Stimulated activated CD8-positive, alpha-beta memory T cell treated with anti-CD3 and anti-CD28 coated beads, Interleukin-4, amount 100 ng/mL, for 48 hours (primary cell): ENCODE measurements at regions not wholly inside any gene's neighbourhood (a gene's known extent, or its start where the extent isn't known, plus 50 kb on each side); places are given as distances from the start of the nearest gene placed in this dataset.
"Not testable (repeated sequence)": the region's sequence is repeated elsewhere in the genome, so short reads cannot be mapped to it uniquely, and the experiment has no call there.

ENCODE experiments used
- DNase-seq: peaks from one replicate; pipeline ENCODE4 v3.0.0-alpha.2; 2020

DNA sequence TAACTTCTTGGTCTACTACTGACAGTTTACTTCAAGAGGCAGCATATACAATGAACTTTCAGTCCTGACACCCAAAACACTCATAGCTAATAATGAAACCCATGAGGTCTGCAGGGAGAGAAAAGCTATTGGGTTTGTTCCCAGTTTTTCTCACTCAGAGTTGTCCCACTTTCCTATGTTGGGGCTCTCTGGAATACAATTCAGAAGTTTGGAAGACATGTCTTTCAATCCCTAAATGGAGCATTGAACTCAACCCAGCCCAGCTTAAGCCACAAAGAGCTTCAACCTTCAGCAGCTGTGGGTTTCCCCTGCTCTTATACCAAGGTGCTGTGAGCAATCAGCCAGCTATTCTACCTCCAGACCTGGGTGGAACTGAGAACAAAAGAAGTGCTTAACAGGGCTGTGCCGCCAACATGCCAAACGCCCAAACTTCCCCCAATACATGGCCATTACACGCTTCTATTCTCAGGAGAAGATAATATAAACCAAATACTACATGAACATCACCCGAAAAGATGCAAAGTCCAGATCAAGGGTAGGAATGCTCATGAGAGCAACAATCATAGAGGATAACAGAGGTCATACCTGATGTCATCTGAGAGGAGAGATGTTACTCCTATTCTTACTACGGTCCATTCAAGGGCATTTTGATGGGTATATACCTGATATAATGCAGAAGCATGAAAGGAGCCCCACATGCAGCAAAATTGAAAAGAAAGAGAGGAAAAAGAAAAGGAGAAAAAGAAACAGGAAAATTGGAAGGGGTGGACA, 131.2 kb upstream of the TGFBR2 start:
- peak; percentile 35 for DNase-seq

DNA sequence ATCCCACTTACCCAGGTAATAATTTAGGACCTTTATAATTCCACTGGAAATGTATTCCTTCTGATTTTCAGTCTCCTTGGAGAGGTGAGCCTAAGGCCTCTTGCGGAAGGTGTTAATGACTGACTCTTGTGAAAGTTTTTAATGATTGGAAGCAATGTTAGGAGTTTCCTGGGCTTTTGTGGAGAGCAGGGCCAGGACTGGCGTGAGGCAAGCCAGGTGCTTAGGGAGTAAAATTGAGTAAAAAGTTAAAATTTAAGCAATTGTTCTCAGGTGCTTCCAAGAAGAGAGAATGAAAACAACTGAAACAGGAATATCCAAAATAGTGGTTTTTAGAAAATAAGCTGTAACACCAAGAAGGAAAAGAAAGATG, 130.6 kb upstream of the TGFBR2 start:
- DNase-seq: no peak

DNA sequence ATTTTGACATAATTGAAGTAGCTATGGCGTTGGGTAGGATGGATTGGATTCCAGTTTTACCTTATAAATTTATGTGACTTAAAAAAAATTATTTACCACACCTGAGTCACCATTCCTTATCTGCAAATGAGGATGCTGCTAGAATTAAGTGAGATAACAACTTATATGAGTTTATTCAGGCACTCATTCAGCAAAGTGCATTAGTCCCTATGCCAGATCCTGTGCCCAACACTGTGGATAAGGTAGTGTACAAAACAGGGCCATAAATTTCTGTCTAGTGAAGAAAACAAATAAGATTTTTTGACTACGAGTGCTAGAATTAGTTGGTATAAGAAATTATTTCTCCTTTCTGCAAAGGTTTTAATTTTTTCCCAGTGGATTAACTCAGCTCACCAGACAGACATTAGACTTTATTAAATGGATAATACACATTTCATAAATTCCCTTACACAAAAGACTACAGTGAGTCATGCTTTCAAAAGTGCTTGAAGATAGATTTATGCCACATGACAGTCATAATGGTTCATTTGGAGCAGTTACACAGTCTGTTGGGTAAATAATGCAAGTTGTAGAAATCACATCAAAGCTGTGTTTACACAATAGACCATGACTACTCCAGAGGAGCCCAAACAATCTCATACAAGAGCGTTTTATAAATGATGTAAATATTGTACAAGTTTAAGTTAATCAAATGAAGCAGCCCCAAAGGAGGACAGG, 129.9 kb upstream of the TGFBR2 start:
- no peak for DNase-seq

DNA sequence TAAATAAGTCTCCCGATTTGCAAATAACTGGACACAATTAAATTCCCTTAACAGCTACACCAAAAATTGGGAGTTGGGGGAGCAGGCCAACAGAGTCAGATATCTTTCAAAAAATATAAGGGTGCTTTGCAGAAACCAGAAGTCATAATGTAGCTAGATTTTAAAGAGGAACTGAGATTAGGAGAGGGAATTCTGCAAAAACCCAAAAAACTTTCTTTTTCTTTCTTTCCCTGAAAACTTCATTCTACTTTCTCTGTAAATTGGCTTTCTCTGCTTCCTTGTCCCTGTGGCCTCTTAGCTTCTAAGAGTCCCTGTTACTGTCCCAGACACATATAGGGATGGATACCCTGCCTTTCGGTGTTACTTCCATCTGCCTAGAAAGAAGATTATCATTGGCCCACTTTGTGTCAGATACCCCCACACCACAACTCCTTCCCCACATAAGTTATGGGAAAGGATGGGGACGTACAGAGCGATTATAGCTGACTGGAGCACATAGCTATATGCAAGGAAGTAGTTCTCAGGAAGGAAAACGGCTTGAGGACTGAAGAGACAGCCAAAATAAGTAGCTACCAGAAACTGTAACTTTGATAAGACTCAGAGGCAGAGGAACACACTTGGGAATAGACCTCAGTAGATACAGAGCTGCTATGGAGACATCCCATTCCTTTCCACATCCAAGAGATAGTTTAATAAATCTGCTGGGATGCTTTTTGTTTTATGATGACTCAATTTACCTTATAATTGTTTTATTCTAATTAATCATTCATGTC, 129.1 kb upstream of the TGFBR2 start:
- no peak for DNase-seq

DNA sequence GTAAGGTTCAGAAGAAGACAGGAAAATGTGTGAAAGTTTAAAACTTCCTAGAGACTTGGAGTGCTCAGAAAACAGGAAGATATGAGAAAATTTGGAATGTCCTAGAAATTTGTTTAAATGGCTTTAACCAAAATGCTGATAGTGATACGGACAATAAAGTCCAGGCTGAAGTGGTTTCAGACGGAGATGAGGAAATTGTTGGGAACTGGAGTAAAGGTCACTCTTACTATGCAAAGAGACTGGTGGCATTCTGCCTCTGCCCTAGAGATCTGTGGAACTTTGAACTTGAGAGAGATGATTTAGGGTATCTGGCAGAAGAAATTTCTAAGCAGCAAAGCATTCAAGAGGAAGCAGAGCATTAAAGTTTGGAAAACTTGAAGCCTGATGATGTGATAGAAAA, 126.7 kb upstream of the TGFBR2 start:
- not testable (repeated sequence) for DNase-seq

DNA sequence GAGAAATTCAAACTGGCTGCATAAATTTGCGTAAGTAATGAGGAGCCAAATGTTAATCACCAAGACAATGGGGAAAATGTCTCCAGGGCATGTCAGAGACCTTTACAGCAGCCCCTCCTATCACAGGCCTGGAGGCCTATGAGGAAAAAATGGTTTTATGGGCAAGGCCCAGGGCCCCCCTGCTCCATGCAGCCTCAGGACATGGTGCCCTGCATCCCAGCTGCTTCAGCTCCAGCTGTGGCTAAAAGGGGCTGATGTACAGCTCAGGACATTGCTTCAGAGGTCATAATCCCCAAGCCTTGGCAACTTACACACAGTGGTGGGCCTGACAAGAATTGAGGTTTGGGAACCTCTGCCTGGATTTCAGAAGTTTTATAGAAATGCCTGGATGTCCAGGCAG, 126.2 kb upstream of the TGFBR2 start:
- DNase-seq: not testable (repeated sequence)

DNA sequence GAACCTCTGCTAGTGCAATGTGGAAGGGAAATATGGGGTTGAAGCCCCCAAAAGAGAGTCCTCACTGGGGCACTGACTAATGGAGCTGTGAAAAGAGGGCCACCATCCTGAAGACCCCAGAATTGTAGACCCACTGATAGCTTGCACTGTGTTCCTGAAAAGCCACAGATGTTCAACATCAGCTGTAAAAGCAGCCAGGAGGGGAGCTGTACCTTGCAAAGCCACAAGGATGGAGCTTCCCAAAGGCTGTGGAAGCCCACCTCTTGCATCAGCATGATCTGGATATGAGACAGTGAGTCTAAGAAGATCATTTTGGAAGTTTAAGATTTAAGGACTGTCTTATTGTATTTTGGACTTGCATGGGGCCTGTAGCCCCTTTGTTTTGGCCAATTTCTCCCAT, 125.8 kb upstream of the TGFBR2 start:
- no peak for DNase-seq

DNA sequence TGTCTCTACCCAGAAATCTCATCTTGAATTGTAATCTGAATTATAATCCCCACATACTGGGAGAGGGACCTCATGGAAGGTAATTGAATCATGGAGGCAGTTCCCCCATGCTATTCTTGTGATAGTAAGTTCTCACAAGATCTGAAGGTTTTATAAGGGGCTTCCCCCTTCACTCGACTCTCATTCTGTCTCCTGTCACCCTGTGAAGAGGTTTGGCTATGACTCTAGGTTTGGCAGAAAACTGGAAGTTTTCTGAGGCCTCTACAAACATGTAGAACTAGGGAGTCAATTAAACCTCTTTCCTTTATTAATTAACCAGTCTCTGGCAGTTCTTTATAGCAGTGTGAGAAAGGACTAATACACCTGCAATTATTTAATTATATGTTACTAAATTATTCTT, 125.2 kb upstream of the TGFBR2 start:
- no peak for DNase-seq

DNA sequence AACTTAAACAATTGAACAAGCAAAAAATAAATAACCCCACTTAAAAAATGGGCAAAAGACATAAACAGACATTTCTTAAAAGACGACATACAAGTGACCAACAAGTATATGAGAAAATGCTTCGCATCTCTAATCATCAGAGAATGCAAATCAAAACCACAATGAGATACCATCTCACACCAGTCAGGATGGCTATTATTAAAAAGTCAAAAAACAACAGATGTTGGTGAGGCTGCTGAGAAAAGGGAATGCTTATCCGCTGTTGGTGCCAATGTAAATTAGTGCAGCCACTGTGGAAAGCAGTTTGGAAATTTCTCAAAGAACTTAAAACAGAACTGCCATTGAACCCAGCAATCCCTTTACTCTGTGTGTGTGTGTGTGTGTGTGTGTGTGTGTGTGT, 122.2 kb upstream of the TGFBR2 start:
- not testable (repeated sequence) for DNase-seq

DNA sequence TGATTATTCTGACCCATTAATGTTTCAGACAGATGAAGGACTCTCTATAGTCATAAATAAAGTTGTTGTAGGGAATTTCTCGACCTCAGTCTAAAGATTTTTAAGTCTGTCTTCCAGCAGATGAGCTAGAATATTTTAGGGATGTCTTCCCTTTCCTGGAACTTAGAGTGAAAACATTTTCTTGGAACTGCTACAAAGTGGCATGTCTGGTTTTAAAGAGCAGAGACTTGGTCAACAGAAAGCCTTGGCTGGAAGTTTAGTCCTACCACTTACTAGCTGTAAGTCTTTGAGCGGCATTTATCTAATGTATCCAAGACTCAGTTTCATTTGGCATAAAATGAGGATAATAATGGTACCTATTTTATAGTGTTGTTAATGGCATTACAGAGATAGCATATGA, 120.0 kb upstream of the TGFBR2 start:
- no peak for DNase-seq

DNA sequence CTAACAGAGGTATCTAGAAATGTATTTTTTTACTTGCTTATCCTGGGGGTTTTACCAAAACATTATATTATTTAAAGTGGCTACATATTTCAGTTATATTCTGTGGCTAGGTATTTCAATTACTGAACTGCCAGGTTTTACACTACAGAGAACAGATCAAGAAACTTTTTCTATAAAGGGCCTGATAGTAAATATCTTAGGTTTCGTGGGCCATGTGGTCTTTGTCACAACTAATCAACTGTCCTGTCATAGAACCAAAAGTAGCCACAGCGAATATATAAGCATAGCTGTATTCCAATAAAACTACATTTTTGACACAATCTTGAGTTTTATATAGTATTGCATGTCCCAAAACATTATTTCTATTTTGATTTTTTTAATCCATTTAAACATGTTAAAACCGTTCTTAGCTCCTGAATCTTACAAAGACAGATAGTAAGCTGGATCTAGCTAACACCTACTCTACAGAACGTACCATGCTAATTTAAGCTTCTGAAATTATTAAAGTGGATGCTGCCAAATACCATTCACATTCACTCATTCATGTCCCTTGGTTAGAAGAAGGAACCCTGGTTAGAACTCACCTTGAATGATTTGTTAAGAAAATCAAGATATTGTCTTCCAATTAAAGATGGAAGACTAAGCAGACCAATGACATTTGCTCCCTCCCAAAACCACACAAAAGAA, 118.2 kb upstream of the TGFBR2 start:
- no peak for DNase-seq

DNA sequence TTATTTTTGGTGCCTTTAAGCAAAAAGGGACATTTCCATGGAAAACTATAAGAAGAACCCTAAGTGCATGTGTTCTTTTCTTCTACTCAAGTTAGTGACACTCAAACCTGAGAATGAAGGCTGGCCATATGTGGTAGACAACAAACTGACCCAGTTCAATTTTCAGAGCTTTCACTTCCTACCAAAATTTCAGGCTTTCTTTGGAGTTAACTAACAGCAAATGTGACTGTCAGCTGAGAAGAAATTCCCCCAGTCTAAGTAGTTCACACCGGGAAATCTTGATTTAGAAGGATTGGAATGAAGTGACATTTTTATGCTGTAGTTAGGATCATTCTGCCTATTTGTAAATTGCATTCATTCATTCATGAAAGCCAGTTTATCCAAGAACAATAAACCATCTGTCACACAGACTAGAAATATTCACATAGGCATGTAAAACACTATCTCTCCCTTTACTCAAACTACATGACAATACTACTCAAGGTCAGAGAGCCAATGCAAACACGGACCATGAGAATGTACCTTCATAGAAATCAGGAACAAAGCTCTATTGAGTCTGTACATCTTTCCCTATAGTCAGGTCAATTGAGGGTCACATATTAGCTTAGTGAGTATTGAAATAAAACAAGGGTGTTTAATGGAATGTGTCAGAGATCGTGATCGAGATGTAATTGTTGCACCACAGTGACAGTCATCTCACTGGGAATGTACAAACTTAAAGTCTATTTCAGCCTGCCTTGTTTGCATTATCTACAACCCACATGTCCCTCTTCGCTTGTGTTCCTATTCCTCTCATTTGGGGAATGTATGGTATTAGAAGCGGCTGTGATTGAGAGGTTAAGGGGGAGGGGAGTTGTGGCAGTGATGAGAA, 113.8 kb upstream of the TGFBR2 start:
- no peak for DNase-seq

DNA sequence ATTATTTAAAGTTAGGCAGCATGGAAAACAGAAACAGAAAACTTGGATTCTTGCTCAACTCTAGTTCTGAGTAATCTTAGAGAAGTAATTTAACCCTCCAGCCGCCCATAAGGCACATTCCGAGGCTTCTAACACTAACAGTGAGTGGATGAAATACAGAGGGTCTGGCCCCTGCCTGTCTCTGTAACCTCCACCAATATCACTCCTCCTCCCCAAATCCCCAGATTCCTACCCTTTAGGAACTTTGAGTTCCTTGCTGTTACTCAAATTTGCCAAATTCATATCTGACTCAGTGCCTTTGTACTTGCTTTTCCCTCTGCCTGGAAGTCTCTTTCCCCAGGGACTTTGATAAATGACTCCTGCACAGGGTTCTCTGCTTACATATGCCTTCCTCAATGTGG, 112.5 kb upstream of the TGFBR2 start:
- DNase-seq: no peak

DNA sequence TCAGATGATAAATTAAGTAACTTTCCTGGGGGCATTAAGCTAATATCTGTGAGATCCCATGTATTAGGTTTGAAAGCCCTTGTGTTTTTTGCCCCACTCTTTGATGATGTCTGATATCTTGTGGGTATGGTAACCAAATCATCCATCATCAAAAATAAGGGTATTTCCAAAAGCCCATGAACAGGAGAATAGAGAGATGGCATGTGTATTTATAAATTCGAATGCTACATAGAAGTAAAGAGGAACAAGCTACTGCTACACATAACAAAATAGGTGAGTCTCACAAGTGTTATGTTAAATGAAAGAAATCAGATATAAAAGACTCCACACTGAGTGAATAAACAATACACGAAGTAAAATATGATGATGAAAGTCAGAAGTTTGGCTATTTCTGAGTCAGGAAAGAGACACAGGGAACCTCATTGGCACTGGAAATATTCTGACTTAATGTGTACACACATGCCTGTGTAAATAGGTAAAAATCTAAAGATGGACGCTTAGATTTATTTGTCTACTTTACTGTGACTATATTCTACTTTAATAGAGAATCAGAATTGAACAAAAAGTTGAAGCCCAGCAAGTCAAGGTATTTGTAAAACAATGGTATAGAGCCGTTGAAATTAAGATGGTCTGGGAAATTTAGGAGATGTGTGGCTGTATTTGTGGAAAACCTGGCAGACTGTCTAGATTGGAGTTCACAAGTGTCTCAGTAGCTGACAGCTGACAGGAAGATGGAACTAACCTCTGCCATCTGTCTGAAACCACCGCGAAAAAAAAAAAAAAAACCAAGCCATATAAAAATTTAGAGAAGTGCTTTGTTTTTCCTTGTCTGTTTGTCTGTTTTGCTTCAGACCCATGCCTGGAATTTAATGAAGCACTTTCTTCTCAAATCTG, 111.0 kb upstream of the TGFBR2 start:
- DNase-seq: no peak

DNA sequence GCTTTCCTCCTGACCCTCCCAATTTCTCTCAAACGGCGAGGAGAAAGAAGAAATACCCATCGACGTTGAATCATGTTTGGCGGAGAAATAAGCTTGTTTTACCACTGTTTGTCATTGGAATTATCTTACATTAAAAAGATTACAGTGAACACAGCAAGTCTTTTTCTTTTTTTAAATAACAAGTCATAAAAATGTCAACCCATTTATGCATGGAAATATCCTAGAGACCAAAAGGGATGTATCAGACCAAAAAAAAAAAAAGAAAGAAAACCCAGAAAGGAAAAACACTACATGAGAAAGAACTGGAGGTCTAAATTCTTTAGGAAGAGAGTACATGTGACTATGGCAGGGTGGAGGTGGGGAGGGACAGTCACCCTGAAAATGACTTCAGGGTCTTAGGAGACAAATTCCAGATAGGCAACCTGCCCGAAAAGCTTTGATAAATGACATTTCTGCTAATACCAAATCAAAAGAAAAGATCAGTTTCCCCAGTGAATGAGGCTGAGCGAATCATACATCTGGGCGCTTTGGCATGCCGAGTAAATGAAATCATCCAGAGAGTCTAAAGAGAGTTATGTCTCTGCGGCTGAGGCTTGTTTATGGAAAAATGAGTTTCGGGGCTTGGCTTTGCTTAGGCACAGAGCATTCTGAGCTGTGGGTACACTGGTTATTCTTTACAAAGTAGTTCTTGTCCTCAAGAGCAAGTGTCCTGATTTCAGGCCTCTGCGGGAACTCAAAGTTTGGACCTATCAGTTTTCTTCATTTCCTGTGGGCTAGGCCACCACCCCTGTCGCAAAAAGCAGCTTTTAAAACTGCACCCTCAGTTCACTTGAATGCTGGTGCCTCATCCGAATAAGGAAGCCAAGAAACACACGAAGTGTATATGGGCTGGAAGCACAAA, 110.1 kb upstream of the TGFBR2 start:
- DNase-seq: no peak

DNA sequence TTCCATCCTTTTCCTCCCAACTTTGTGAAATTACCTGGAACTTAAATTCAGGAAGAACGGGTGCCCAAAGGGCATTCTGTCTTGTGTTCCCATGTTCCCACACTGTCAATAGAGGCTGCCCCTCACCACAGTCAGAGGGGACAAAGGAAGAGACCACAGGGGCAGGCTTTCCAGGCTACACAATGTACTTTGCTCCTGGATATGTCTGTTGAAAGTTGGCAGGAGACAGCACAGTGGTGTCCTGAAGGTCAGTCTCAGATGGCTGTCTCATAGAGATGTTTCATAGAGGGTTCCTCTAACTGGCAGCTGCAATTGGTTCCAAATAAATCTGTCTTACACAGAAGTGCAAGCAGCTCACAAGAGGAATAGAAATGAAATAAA, 107.8 kb upstream of the TGFBR2 start:
- DNase-seq: no peak

DNA sequence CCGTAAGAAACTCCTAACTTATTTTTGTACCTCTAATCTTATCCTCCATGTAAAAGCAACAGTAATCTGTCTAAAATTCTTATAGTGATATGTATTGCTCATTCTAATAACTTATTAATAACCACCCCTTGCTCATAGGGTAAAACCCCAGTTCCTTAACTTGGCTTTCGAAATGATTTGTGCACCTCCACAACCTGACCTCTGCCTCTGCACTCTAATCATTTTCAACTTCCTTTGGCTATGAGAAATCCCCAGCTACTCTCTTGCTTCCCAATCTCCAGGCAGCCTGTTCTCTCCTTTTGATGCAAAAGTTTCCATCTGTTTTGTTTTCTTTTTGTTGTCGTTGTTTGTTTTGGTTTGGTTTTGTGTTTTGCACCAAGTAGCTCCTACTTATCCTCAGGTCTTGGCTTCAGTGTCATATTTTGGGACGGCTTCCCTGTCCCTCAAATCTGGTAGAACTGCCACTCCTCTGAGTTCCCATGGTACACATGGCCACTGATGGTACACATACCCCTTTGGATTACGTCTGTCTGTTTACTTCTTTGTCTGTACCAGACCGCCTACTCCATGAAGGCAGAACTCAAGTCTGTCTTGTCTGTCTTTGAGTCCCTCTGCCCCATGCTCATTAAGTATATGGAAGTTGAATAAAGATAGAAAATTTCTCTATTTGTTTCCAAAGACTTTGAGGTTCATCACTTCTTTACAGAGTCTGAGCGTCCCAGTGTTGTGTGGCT, 105.6 kb upstream of the TGFBR2 start:
- no peak for DNase-seq

DNA sequence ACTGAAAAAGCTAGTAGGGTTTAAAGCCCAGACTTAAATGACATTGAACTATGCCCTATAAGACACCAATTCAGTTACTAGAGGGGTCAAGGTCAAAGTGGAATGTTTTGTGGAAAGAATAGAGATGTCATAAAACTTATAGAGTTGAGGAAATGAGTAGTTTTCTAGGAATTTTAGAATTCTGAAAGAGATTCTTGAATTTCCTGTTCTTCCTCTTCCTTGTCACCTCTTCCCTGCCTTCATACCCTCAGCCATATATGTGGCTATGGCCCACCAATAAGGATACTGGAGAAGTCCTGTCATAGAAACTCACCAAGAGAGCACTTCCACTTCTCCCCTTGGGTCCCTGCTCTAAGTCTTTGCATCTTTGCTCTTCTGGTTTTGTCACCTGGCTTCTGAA, 104.9 kb upstream of the TGFBR2 start:
- DNase-seq: no peak

DNA sequence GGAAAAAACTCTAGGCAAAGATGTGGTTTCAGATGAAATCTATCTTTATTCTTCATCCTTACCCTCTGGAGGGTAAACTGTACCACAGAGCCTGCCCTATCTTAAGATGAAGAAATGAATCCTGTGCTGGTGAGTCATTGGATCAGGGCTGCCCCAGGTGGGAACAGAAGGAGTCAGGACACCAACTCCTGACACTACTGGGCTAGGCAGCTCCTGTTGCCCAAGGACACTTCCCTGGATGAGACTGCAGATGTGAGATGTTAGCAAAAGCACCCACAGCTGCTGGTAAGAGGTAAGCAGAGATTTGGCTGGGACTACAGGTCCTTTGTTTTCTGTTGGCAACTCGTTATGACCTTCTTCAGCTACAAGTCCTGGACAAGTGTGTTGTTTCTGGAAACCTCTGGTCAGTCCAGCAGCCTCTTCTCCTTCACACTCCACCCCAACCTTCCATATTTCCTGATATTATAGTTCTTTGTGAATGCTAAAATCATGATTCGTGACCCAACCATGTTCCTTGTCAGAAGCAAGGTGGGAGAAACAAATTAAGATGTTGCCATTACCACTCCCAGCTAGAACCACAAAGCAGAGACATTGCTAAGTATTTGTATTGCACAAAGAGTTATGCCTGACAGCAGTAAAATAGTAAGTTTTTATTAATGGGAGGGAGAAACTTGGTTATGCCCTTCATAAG, 104.2 kb upstream of the TGFBR2 start:
- no peak for DNase-seq
